Liver (tissue), 8 donors: ENCODE measurements at regions not wholly inside any gene's neighbourhood (a gene's known extent, or its start where the extent isn't known, plus 50 kb on each side); places are given as distances from the start of the nearest gene placed in this dataset.

Experiments
- DNase-seq: peaks from one replicate; pipeline ENCODE4 v3.0.0-alpha.2; 2017; ENCODE audit warnings: low spot score
- H3K27ac ChIP-seq, 2 donors: one replicate each; pipeline ENCODE4 v1.7.0; 2013; ENCODE audit warnings: inconsistent platforms in 2 of 2, low read length in 2 of 2, control low read depth in 1 of 2, low read depth in 1 of 2, mild to moderate bottlenecking in 1 of 2
- H3K27me3 ChIP-seq, 4 donors: one replicate each; pipeline versions ENCODE4 v1.6.1 to v1.7.0; 2013; ENCODE audit warnings: low read length in 3 of 4, inconsistent platforms in 1 of 4, mild to moderate bottlenecking in 1 of 4, moderate library complexity in 1 of 4; ENCODE audit not compliant: control insufficient read depth in 4 of 4, insufficient read depth in 4 of 4
- H3K36me3 ChIP-seq, 4 donors: one replicate each; pipeline versions ENCODE4 v1.6.1 to v1.7.0; 2013; ENCODE audit warnings: low read length in 3 of 4, mild to moderate bottlenecking in 3 of 4, low read depth in 1 of 4, moderate library complexity in 1 of 4; ENCODE audit not compliant: control insufficient read depth in 4 of 4, insufficient read depth in 3 of 4
- H3K4me1 ChIP-seq, 4 donors: one replicate each; pipeline versions ENCODE4 v1.6.1 to v1.7.0; 2013; ENCODE audit warnings: low read length in 3 of 4, mild to moderate bottlenecking in 3 of 4, moderate library complexity in 1 of 4; ENCODE audit not compliant: control insufficient read depth in 4 of 4, insufficient read depth in 4 of 4
- H3K4me3 ChIP-seq, 3 donors: one replicate each; pipeline versions ENCODE4 v1.6.1 to v1.7.0; 2013; ENCODE audit warnings: low read length in 3 of 3, control low read depth in 1 of 3, low read depth in 1 of 3, mild to moderate bottlenecking in 1 of 3
- H3K9ac ChIP-seq, 2 donors: one replicate each; pipeline ENCODE4 v1.7.0; 2013; ENCODE audit warnings: low read length in 2 of 2, mild to moderate bottlenecking in 2 of 2, moderate library complexity in 2 of 2, control low read depth in 1 of 2, low read depth in 1 of 2
- H3K9me3 ChIP-seq, 4 donors: one replicate each; pipeline versions ENCODE4 v1.6.1 to v1.7.0; 2013; ENCODE audit warnings: low read length in 3 of 4; ENCODE audit not compliant: control insufficient read depth in 4 of 4
- EGR1 ChIP-seq, 2 donors: IDR thresholded peaks; 2 replicates each; pipeline ENCODE4 v1.6.1; 2016 to 2018; ENCODE audit warnings: antibody characterized with exemption in 2 of 2, low read depth in 2 of 2
- FOXA1 ChIP-seq: IDR thresholded peaks from 2 replicates; pipeline ENCODE4 v1.6.1; 2016; ENCODE audit warnings: antibody characterized with exemption
- FOXA2 ChIP-seq: IDR thresholded peaks from 2 replicates; pipeline ENCODE4 v1.6.1; 2016; ENCODE audit warnings: antibody characterized with exemption
- GABPA ChIP-seq, 2 donors: IDR thresholded peaks in 1 of 2; conservative IDR thresholded peaks in 1 of 2; 2 replicates each; pipeline ENCODE4 v1.6.1; 2016; ENCODE audit warnings: antibody characterized with exemption in 2 of 2, mild to moderate bottlenecking in 1 of 2, moderate library complexity in 1 of 2
- HNF4A ChIP-seq, 2 donors: conservative IDR thresholded peaks; 2 replicates each; pipeline ENCODE4 v1.6.1; 2016; ENCODE audit warnings: antibody characterized with exemption in 2 of 2, mild to moderate bottlenecking in 2 of 2
- HNF4G ChIP-seq: IDR thresholded peaks from 2 replicates; pipeline ENCODE4 v1.6.1; 2016; ENCODE audit warnings: antibody characterized with exemption
- JUND ChIP-seq, 2 donors: IDR thresholded peaks; 2 replicates each; pipeline ENCODE4 v1.6.1; 2016; ENCODE audit warnings: antibody characterized with exemption in 2 of 2
- NR2F2 ChIP-seq: IDR thresholded peaks from 2 replicates; pipeline ENCODE4 v1.6.1; 2016; ENCODE audit warnings: antibody characterized with exemption
- RAD21 ChIP-seq, 2 donors: IDR thresholded peaks; 2 replicates each; pipeline ENCODE4 v1.6.1; 2016; ENCODE audit warnings: antibody characterized with exemption in 2 of 2, mild to moderate bottlenecking in 2 of 2
- RXRA ChIP-seq, 2 donors: IDR thresholded peaks; 2 replicates each; pipeline ENCODE4 v1.6.1; 2017 to 2018; ENCODE audit warnings: antibody characterized with exemption in 2 of 2, mild to moderate bottlenecking in 1 of 2
- SP1 ChIP-seq: IDR thresholded peaks from 2 replicates; pipeline ENCODE4 v1.6.1; 2018; ENCODE audit warnings: antibody characterized with exemption, mild to moderate bottlenecking
- TAF1 ChIP-seq: conservative IDR thresholded peaks from 2 replicates; pipeline ENCODE4 v1.6.1; 2016; ENCODE audit warnings: antibody characterized with exemption, mild to moderate bottlenecking
- YY1 ChIP-seq: IDR thresholded peaks from 2 replicates; pipeline ENCODE4 v1.6.1; 2016; ENCODE audit warnings: antibody characterized with exemption, mild to moderate bottlenecking
- WGBS: extraction: QIAGEN DNeasy Blood & Tissue Kit; methylation state at CpG from one replicate; pipeline ENCODE4 v1.1.7; 2013; 5-methylcytosine and 5-hydroxymethylcytosine counted together
- TF ChIP-seq, protein P1 (sequence below): IDR thresholded peaks from 2 replicates; pipeline ENCODE4 v1.6.1; 2016; ENCODE audit warnings: antibody characterized with exemption
- TF ChIP-seq, protein P2 (sequence below): IDR thresholded peaks from 2 replicates; pipeline ENCODE4 v1.6.1; 2016; ENCODE audit warnings: antibody characterized with exemption, mild to moderate bottlenecking
- TF ChIP-seq, protein P3 (sequence below): fragments of 150-350 bp; IDR thresholded peaks from 2 replicates; pipeline ENCODE4 v1.5.1; 2017; ENCODE audit warnings: improper control_type of control experiment, low read depth, low read length; ENCODE audit not compliant: missing input control
- TF ChIP-seq, protein P4 (sequence below): IDR thresholded peaks from 2 replicates; pipeline ENCODE4 v1.6.1; 2016; ENCODE audit warnings: antibody characterized with exemption
- donor health status: healthy.
- donor health status: healthy.
- donor health status: healthy.
- donor health status: healthy.
- donor health status: healthy.

DNA sequence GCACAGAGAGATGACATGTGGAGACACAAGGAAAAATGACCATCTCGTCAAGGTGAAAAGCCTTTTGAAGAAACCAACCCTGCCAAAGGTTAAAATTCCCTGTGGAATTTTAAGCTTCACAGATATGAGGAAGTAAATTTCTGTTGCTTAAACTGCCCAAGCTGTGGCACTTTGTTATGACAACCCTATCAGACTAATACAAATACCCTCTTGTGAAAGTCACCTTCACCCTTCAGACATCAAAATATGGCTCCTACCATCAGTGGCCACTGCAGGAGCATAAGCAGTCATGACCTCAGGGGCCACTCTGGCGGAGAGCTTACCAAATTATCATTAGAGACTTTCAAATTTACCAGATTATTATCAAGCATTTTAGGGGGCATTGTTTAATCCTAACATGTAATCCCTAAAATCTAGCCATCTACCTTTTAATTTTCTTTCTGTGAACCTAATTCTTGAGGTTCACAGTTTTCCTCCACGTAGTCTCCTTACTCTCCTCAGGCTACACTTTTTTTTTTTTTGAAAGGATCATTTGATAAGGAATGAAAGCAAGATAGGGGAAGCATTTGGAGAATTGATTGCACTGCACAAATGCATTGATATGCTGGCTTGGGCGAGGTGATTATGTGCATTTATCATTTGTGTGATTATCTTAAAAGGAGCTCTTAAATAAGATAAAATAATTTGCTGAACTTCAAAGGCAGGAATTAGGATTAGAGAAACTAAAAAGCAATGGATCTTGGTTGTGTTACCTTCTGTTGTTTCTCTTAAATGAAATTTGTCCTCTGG is 90.3 kb downstream of the TMEM168 start:
- Histone ChIP-seq H3K27me3 (peaks cover 0 to 12% (median 0%) of the 10 kb centered on the region in 4 donors), H3K36me3 (no peaks in the 10 kb centered on the region), H3K4me3 (no peak overlapping the region), H3K9me3 (peaks cover 0 to 1% (median 0%) of the 10 kb centered on the region in 4 donors), H3K4me1 (no peaks in the 10 kb centered on the region), H3K9ac (no peak overlapping the region), H3K27ac (no peak overlapping the region)
- WGBS: 51% methylated on average over 4 of the region's 4 CpGs
- DNase-seq: no peak
- TF ChIP-seq HNF4A (conservative IDR thresholded peaks at IDR 0.05) (no peak), FOXA2 (no peak), HNF4G (no peak), NR2F2 (no peak), RXRA (IDR thresholded peaks at IDR 0.05) (no peak), YY1 (no peak), JUND (IDR thresholded peaks at IDR 0.05) (no peak), SP1 (no peak), RAD21 (IDR thresholded peaks at IDR 0.05) (no peak), TAF1 (no peak)
- TF ChIP-seq, protein P1, sequence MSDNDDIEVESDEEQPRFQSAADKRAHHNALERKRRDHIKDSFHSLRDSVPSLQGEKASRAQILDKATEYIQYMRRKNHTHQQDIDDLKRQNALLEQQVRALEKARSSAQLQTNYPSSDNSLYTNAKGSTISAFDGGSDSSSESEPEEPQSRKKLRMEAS: no peak
- TF ChIP-seq, protein P2, sequence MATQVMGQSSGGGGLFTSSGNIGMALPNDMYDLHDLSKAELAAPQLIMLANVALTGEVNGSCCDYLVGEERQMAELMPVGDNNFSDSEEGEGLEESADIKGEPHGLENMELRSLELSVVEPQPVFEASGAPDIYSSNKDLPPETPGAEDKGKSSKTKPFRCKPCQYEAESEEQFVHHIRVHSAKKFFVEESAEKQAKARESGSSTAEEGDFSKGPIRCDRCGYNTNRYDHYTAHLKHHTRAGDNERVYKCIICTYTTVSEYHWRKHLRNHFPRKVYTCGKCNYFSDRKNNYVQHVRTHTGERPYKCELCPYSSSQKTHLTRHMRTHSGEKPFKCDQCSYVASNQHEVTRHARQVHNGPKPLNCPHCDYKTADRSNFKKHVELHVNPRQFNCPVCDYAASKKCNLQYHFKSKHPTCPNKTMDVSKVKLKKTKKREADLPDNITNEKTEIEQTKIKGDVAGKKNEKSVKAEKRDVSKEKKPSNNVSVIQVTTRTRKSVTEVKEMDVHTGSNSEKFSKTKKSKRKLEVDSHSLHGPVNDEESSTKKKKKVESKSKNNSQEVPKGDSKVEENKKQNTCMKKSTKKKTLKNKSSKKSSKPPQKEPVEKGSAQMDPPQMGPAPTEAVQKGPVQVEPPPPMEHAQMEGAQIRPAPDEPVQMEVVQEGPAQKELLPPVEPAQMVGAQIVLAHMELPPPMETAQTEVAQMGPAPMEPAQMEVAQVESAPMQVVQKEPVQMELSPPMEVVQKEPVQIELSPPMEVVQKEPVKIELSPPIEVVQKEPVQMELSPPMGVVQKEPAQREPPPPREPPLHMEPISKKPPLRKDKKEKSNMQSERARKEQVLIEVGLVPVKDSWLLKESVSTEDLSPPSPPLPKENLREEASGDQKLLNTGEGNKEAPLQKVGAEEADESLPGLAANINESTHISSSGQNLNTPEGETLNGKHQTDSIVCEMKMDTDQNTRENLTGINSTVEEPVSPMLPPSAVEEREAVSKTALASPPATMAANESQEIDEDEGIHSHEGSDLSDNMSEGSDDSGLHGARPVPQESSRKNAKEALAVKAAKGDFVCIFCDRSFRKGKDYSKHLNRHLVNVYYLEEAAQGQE: no peak
- TF ChIP-seq, protein P3, sequence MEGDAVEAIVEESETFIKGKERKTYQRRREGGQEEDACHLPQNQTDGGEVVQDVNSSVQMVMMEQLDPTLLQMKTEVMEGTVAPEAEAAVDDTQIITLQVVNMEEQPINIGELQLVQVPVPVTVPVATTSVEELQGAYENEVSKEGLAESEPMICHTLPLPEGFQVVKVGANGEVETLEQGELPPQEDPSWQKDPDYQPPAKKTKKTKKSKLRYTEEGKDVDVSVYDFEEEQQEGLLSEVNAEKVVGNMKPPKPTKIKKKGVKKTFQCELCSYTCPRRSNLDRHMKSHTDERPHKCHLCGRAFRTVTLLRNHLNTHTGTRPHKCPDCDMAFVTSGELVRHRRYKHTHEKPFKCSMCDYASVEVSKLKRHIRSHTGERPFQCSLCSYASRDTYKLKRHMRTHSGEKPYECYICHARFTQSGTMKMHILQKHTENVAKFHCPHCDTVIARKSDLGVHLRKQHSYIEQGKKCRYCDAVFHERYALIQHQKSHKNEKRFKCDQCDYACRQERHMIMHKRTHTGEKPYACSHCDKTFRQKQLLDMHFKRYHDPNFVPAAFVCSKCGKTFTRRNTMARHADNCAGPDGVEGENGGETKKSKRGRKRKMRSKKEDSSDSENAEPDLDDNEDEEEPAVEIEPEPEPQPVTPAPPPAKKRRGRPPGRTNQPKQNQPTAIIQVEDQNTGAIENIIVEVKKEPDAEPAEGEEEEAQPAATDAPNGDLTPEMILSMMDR: no peak

DNA sequence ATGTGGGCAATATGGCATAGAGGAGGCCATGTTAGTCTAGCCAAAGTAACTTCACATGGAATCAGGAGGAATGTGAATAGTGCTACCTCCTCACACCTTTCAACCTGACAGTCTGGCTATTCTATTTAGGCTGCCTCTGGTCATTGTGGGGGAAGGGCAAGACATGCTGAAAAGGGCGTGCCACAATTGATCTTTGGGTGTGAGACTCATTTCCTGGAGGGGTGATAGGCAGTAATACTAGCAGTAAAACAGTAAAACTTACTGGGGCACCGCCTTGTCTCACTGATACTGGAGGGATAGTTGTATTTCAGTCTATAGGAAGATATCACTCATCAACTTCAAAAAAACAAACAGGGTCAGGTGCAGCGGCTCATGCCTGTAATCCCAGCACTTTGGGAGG is 88.7 kb downstream of the TMEM168 start:
- Histone ChIP-seq H3K9ac (no peak overlapping the region), H3K4me3 (no peak overlapping the region), H3K27ac (no peak overlapping the region), H3K27me3 (peaks cover 0 to 10% (median 0%) of the 10 kb centered on the region in 4 donors), H3K4me1 (no peaks in the 10 kb centered on the region), H3K9me3 (peaks cover 0 to 1% (median 0%) of the 10 kb centered on the region in 4 donors), H3K36me3 (no peaks in the 10 kb centered on the region)
- DNase-seq: no peak
- WGBS: 60% methylated on average over 3 of the region's 3 CpGs
- no peak for TF ChIP-seq SP1
- no peak for TF ChIP-seq GABPA (IDR thresholded peaks at IDR 0.05 in 1 of 2, conservative IDR thresholded peaks at IDR 0.05 in 1 of 2)
- no peak for TF ChIP-seq RAD21 (IDR thresholded peaks at IDR 0.05)
- TF ChIP-seq, protein P3: no peak
- TF ChIP-seq EGR1 (IDR thresholded peaks at IDR 0.05; ENCODE audit: low read depth in 2 of 2): no peak
- TF ChIP-seq FOXA1: no peak
- no peak for TF ChIP-seq HNF4A (conservative IDR thresholded peaks at IDR 0.05)
- TF ChIP-seq FOXA2: no peak
- no peak for TF ChIP-seq RXRA (IDR thresholded peaks at IDR 0.05)
- TF ChIP-seq, protein P2: no peak
- TF ChIP-seq, protein P1: no peak
- TF ChIP-seq, protein P4, sequence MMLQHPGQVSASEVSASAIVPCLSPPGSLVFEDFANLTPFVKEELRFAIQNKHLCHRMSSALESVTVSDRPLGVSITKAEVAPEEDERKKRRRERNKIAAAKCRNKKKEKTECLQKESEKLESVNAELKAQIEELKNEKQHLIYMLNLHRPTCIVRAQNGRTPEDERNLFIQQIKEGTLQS: no peak
